ENCODE measurements at regions not wholly inside any gene's neighbourhood (a gene's known extent, or its start where the extent isn't known, plus 50 kb on each side); places are given as distances from the start of the nearest gene placed in this dataset.

GRCh38 chr3:194265996-194266964, 84.8 kb downstream of the CPN2 start:
- DNase-seq (peak in 2 of 5 donors; percentile 15 to 44), FAIRE-seq (no peak)
- Histone ChIP-seq H3K9me3 (ENCODE audit: control insufficient read depth in 2 of 3, insufficient read depth in 1 of 3, low read length in 3 of 3) (no peaks in the 10 kb centered on the region), H3K27me3 (ENCODE audit: control insufficient read depth, insufficient read depth, low read length) (no peaks in the 10 kb centered on the region), H3K27ac (ENCODE audit: low read depth in 2 of 2, low read length in 2 of 2) (peak overlapping the region in 1 of 2 donors; percentile 52), H3K36me3 (ENCODE audit: control insufficient read depth in 2 of 3, insufficient read depth in 3 of 3, low read length in 3 of 3) (no peaks in the 10 kb centered on the region), H3K9ac (ENCODE audit: low read length in 3 of 3) (no peak overlapping the region), H3K4me3 (ENCODE audit: low read length in 3 of 3) (no peak overlapping the region), H3K4me1 (ENCODE audit: control insufficient read depth in 2 of 3, insufficient read depth in 2 of 3, low read depth in 1 of 3, low read length in 3 of 3) (peaks cover 0 to 22% (median 19%) of the 10 kb centered on the region in 3 donors)
- intact Hi-C loops (cut with DNase I), result no loop called here
- no peak for TF ChIP-seq CTCF (IDR thresholded peaks at IDR 0.05; ENCODE audit: borderline replicate concordance, extremely low read depth, insufficient read depth)

GRCh38 chr3:194267744-194268653, 83.1 kb downstream of the CPN2 start:
- no peak for TF ChIP-seq CTCF (IDR thresholded peaks at IDR 0.05; ENCODE audit: borderline replicate concordance, extremely low read depth, insufficient read depth)
- H3K4me3 ChIP-seq (ENCODE audit: low read length in 3 of 3), result no peak overlapping the region
- no peak overlapping the region for H3K9ac ChIP-seq (ENCODE audit: low read length in 3 of 3)
- intact Hi-C loops (cut with DNase I), result no loop called here
- H3K9me3 ChIP-seq (ENCODE audit: control insufficient read depth in 2 of 3, insufficient read depth in 1 of 3, low read length in 3 of 3), result no peaks in the 10 kb centered on the region
- no peak overlapping the region for H3K27ac ChIP-seq (ENCODE audit: low read depth in 2 of 2, low read length in 2 of 2)
- H3K27me3 ChIP-seq (ENCODE audit: control insufficient read depth, insufficient read depth, low read length), result no peaks in the 10 kb centered on the region
- no peaks in the 10 kb centered on the region for H3K36me3 ChIP-seq (ENCODE audit: control insufficient read depth in 2 of 3, insufficient read depth in 3 of 3, low read length in 3 of 3)
- peak in 2 of 5 donors; percentile 9 to 41 for DNase-seq
- H3K4me1 ChIP-seq (ENCODE audit: control insufficient read depth in 2 of 3, insufficient read depth in 2 of 3, low read depth in 1 of 3, low read length in 3 of 3), result peaks cover 0 to 28% (median 26%) of the 10 kb centered on the region in 3 donors
- FAIRE-seq, result no peak

GRCh38 chr3:194268654-194269512, 82.2 kb downstream of the CPN2 start:
- no peaks in the 10 kb centered on the region for H3K36me3 ChIP-seq (ENCODE audit: control insufficient read depth in 2 of 3, insufficient read depth in 3 of 3, low read length in 3 of 3)

More at GRCh38 chr3:194268654-194269512, 82.2 kb downstream of the CPN2 start:
- no peak for FAIRE-seq
- intact Hi-C loops (cut with DNase I), result no loop called here
- Histone ChIP-seq H3K27ac (ENCODE audit: low read depth in 2 of 2, low read length in 2 of 2) (peak overlapping the region; percentile 58 to 71), H3K4me1 (ENCODE audit: control insufficient read depth in 2 of 3, insufficient read depth in 2 of 3, low read depth in 1 of 3, low read length in 3 of 3) (peaks cover 0 to 30% (median 30%) of the 10 kb centered on the region in 3 donors), H3K9me3 (ENCODE audit: control insufficient read depth in 2 of 3, insufficient read depth in 1 of 3, low read length in 3 of 3) (no peaks in the 10 kb centered on the region), H3K9ac (ENCODE audit: low read length in 3 of 3) (no peak overlapping the region), H3K4me3 (ENCODE audit: low read length in 3 of 3) (no peak overlapping the region), H3K27me3 (ENCODE audit: control insufficient read depth, insufficient read depth, low read length) (no peaks in the 10 kb centered on the region)
- no peak for TF ChIP-seq CTCF (IDR thresholded peaks at IDR 0.05; ENCODE audit: borderline replicate concordance, extremely low read depth, insufficient read depth)
- DNase-seq, result peak in 2 of 5 donors; percentile 6 to 36

Measured in kidney (tissue), 13 donors.